IMR-90 (cell line): ENCODE measurements at regions not wholly inside any gene's neighbourhood (a gene's known extent, or its start where the extent isn't known, plus 50 kb on each side); places are given as distances from the start of the nearest gene placed in this dataset.

Experiments
- ATAC-seq: fragments of 200-7000 bp; cut with Tn5 transposase; 2 replicates; pipeline ENCODE4 v1.9.1; 2020; ENCODE audit warnings: low read depth, mild to moderate bottlenecking, moderate library complexity
- BruUV-seq: library from RNA; stranded (reverse); fragments of 400-500 nt; replicated peaks from 2 replicates; lab custom pipeline; 2021; lab: Mats Ljungman, UMichigan
- CTCF ChIA-PET: fragments of 300-600 bp; formaldehyde crosslinking; extraction: SDS; loops from one replicate; lab custom pipeline; 2021; ENCODE audit warnings: antibody characterized with exemption; lab: Yijun Ruan, JAX
- POLR2A ChIA-PET: fragments of 300-600 bp; sonication (Branson Sonifier 250); formaldehyde crosslinking; loops from one replicate; lab custom pipeline; 2022; ENCODE audit warnings: antibody characterized with exemption; ENCODE audit not compliant: unreplicated experiment; lab: Charles Lee
- DNase-seq: peaks from one replicate; pipeline ENCODE4 v3.0.0; 2013
- H2AFZ ChIP-seq: replicated peaks from 2 replicates; pipeline ENCODE3; 2013; ENCODE audit warnings: low read length, mild to moderate bottlenecking; ENCODE audit not compliant: poor library complexity
- H2AK5ac ChIP-seq: 2 replicates; pipeline ENCODE4 v1.6.1; 2013; ENCODE audit warnings: low read depth, low read length, inconsistent platforms
- H2AK9ac ChIP-seq: replicated peaks from 2 replicates; pipeline ENCODE3; 2013; ENCODE audit warnings: mild to moderate bottlenecking, low read depth, low read length, moderate library complexity; ENCODE audit not compliant: poor library complexity
- H2BK120ac ChIP-seq: 2 replicates; pipeline ENCODE4 v1.6.1; 2013; ENCODE audit warnings: low read depth, low read length, inconsistent platforms
- H2BK15ac ChIP-seq: 3 replicates; pipeline ENCODE4 v1.6.1; 2013; ENCODE audit warnings: low read depth, low read length, inconsistent platforms
- H2BK20ac ChIP-seq: 2 replicates; pipeline ENCODE4 v1.6.1; 2013; ENCODE audit warnings: low read depth, mild to moderate bottlenecking, inconsistent platforms, low read length, moderate library complexity
- H2BK5ac ChIP-seq: 2 replicates; pipeline ENCODE4 v1.6.1; 2013; ENCODE audit warnings: mild to moderate bottlenecking, low read depth, low read length, inconsistent platforms; ENCODE audit not compliant: poor library complexity, severe bottlenecking
- H3K14ac ChIP-seq: replicated peaks from 2 replicates; pipeline ENCODE4 v1.6.1; 2013; ENCODE audit warnings: low read depth, low read length, inconsistent platforms
- H3K18ac ChIP-seq: 2 replicates; pipeline ENCODE4 v1.6.1; 2013; ENCODE audit warnings: low read depth, low read length, control low read depth
- H3K23ac ChIP-seq: 2 replicates; pipeline ENCODE4 v1.6.1; 2013; ENCODE audit warnings: low read depth, low read length, inconsistent platforms
- H3K27ac ChIP-seq: 2 replicates; pipeline ENCODE4 v1.5.1; 2013; ENCODE audit warnings: mild to moderate bottlenecking, control low read depth, low read length; ENCODE audit not compliant: insufficient read depth
- H3K27me3 ChIP-seq: 2 replicates; pipeline ENCODE4 v1.6.1; 2013; ENCODE audit warnings: low read length; ENCODE audit not compliant: control insufficient read depth, insufficient read depth
- H3K36me3 ChIP-seq: 2 replicates; pipeline ENCODE4 v1.6.1; 2013; ENCODE audit warnings: low read length, mixed read lengths; ENCODE audit not compliant: control insufficient read depth, insufficient read depth
- H3K4ac ChIP-seq: 2 replicates; pipeline ENCODE4 v1.6.1; 2013; ENCODE audit warnings: low read depth, low read length, inconsistent platforms
- H3K4me1 ChIP-seq: 2 replicates; pipeline ENCODE4 v1.6.1; 2013; ENCODE audit warnings: low read length, mixed read lengths; ENCODE audit not compliant: control insufficient read depth, insufficient read depth
- H3K4me2 ChIP-seq: 2 replicates; pipeline ENCODE4 v1.6.1; 2013; ENCODE audit warnings: low read depth, mild to moderate bottlenecking, control low read depth, low read length, moderate library complexity
- H3K4me3 ChIP-seq: 2 replicates; pipeline ENCODE4 v1.5.1; 2013; ENCODE audit warnings: low read depth, mild to moderate bottlenecking, control low read depth, low read length, moderate library complexity; ENCODE audit not compliant: insufficient read depth
- H3K56ac ChIP-seq: 2 replicates; pipeline ENCODE4 v1.6.1; 2013; ENCODE audit warnings: low read length, inconsistent platforms; ENCODE audit not compliant: insufficient read depth; ENCODE audit errors: extremely low read depth
- H3K79me1 ChIP-seq, 2 experiments: 2 replicates each; pipeline ENCODE4 v1.6.1; 2013; ENCODE audit warnings: low read length in 2 of 2, inconsistent platforms in 1 of 2, low read depth in 1 of 2
- H3K9ac ChIP-seq: 2 replicates; pipeline ENCODE4 v1.6.1; 2013; ENCODE audit warnings: low read depth, low read length, control low read depth
- H3K9me1 ChIP-seq: 2 replicates; pipeline ENCODE4 v1.6.1; 2013; ENCODE audit warnings: low read length, inconsistent platforms; ENCODE audit not compliant: insufficient read depth
- H3K9me3 ChIP-seq: 2 replicates; pipeline ENCODE4 v1.6.1; 2013; ENCODE audit warnings: low read length; ENCODE audit not compliant: control insufficient read depth, insufficient read depth
- H4K20me1 ChIP-seq: 2 replicates; pipeline ENCODE4 v1.6.1; 2013; ENCODE audit warnings: low read length, inconsistent platforms; ENCODE audit not compliant: insufficient read depth
- H4K5ac ChIP-seq: 2 replicates; pipeline ENCODE4 v1.6.1; 2013; ENCODE audit warnings: mild to moderate bottlenecking, low read depth, low read length, control low read depth
- H4K8ac ChIP-seq, 2 experiments: 2 replicates each; pipeline ENCODE4 v1.6.1; 2013; ENCODE audit warnings: low read depth in 2 of 2, low read length in 2 of 2, control low read depth in 1 of 2, inconsistent platforms in 1 of 2
- H4K91ac ChIP-seq: 2 replicates; pipeline ENCODE4 v1.6.1; 2013; ENCODE audit warnings: low read depth, low read length, inconsistent platforms; ENCODE audit not compliant: insufficient read depth
- CEBPB ChIP-seq: IDR thresholded peaks from 2 replicates; pipeline ENCODE4 v1.6.1; 2012; ENCODE audit warnings: low read depth, low read length, improper control_type of control experiment
- CHD1 ChIP-seq: IDR thresholded peaks from 2 replicates; pipeline ENCODE4 v1.6.1; 2012; ENCODE audit warnings: low read depth, low read length, improper control_type of control experiment
- ELK1 ChIP-seq: fragments of 150-350 bp; IDR thresholded peaks from 2 replicates; pipeline ENCODE4 v1.6.1; 2016; ENCODE audit warnings: low read depth, mild to moderate bottlenecking, low read length, moderate library complexity, borderline replicate concordance
- MXI1 ChIP-seq: IDR thresholded peaks from 2 replicates; pipeline ENCODE4 v1.6.1; 2012; ENCODE audit warnings: low read depth, mild to moderate bottlenecking, low read length, moderate library complexity, borderline replicate concordance
- NFE2L2 ChIP-seq: fragments of 150-350 bp; IDR thresholded peaks from 2 replicates; pipeline ENCODE4 v1.6.1; 2016; ENCODE audit warnings: low read depth, mild to moderate bottlenecking, low read length
- POLR2A ChIP-seq: IDR thresholded peaks from 2 replicates; pipeline ENCODE4 v1.6.1; 2012; ENCODE audit warnings: mild to moderate bottlenecking, low read depth, low read length
- RAD21 ChIP-seq: IDR thresholded peaks from 2 replicates; pipeline ENCODE4 v1.6.1; 2012; ENCODE audit warnings: low read length, improper control_type of control experiment
- RFX5 ChIP-seq: IDR thresholded peaks from 2 replicates; pipeline ENCODE4 v1.8.0; 2012; ENCODE audit warnings: low read depth, mild to moderate bottlenecking, low read length, moderate library complexity
- WGBS, 2 experiments: methylation state at CpG; one replicate each; pipeline versions ENCODE4 v1.1.5 to v1.1.7; 2013; ENCODE audit warnings: missing lambda C conversion rate in 2 of 2; ENCODE audit not compliant: insufficient read length in 1 of 2; ENCODE audit errors: extremely low coverage in 2 of 2; 5-methylcytosine and 5-hydroxymethylcytosine counted together
- dilution Hi-C: fragments of 300-500 bp; cut with HindIII; formaldehyde crosslinking; loops from one replicate; pipeline ENCODE4 v1.14.3; 2018; ENCODE audit warnings: low sequenced_read_pairs; ENCODE audit not compliant: unreplicated experiment
- in situ Hi-C: fragments of 300-500 bp; cut with MboI; formaldehyde crosslinking; loops from 3 replicates; pipeline ENCODE4 v1.14.3; 2019; ENCODE audit warnings: low sequenced_read_pairs, inconsistent platforms, mixed read lengths
- intact Hi-C: fragments of 100-400 bp; cut with micrococcal nuclease; formaldehyde crosslinking; loops from 2 replicates; pipeline ENCODE4 v1.10.0; 2022
- TF ChIP-seq, protein P1 (sequence below): fragments of 150-350 bp; IDR thresholded peaks from 2 replicates; pipeline ENCODE4 v1.6.1; 2017; ENCODE audit warnings: mild to moderate bottlenecking, antibody characterized with exemption, low read length, low read depth

DNA sequence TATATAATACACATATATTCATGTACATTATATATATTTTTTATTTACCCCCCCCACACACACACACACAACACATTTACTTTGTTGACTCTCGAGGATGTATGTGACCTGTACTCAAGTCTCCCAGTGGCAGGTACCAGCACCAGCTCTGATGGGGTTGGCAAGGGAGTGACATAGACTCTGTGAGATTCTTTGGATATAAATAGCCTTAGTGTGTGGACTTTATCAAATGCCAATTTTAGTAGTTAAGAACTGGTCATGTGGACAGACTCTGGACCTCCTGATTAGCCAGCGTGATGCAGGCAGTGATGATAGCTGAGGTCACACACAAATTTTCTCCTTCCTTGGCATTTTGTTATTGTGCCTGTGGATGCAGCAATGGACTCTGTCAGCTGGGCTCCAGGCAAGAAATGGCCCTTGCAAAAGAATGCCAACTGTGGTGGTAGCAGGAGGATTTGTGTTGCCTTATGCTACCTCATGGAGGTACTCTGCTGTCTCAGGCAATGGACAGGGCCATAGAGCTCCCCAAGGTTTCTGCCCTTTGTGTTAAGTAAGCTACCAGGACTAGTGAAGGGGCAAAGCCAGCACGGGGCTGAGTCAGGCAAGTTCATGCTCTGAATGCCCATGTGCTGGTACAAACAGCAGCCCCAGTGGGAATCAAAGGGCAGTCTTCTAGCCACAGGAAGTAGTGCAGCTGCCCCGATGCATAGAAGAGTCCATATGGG lies 224.6 kb upstream of the ZWINT start:
- dilution Hi-C loops (no loop called here), intact Hi-C loops (no loop called here), in situ Hi-C loops (no loop called here)
- H3K4me3 ChIP-seq, result no peak overlapping the region
- no peak overlapping the region for H3K27ac ChIP-seq
- ATAC-seq, result no peak
- H3K79me1 ChIP-seq, result no peaks in the 10 kb centered on the region
- H3K4me2 ChIP-seq, result no peak overlapping the region
- H4K5ac ChIP-seq, result no peak overlapping the region
- no peak for TF ChIP-seq POLR2A
- no peak for TF ChIP-seq RAD21
- TF ChIP-seq ELK1, result no peak
- TF ChIP-seq, protein P1, sequence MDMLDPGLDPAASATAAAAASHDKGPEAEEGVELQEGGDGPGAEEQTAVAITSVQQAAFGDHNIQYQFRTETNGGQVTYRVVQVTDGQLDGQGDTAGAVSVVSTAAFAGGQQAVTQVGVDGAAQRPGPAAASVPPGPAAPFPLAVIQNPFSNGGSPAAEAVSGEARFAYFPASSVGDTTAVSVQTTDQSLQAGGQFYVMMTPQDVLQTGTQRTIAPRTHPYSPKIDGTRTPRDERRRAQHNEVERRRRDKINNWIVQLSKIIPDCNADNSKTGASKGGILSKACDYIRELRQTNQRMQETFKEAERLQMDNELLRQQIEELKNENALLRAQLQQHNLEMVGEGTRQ, result no peak
- TF ChIP-seq NFE2L2, result no peak
- no peak for TF ChIP-seq MXI1
- no peak for TF ChIP-seq CEBPB
- no peak for TF ChIP-seq CHD1
- TF ChIP-seq RFX5, result no peak
- ChIA-PET POLR2A (no interaction called here), CTCF (no interaction called here)
- no peak overlapping the region for H3K56ac ChIP-seq
- H3K9me1 ChIP-seq, result no peaks in the 10 kb centered on the region
- no peaks in the 10 kb centered on the region for H3K4me1 ChIP-seq
- H3K18ac ChIP-seq, result no peak overlapping the region
- no peak overlapping the region for H2AFZ ChIP-seq
- no peak overlapping the region for H3K4ac ChIP-seq
- no peak overlapping the region for H2BK120ac ChIP-seq
- H2BK15ac ChIP-seq, result no peak overlapping the region
- H3K9ac ChIP-seq, result no peak overlapping the region
- no peak overlapping the region for H2AK5ac ChIP-seq
- no peak for DNase-seq
- no peak overlapping the region for H4K91ac ChIP-seq
- no TSS peak for BruUV-seq
- no peak overlapping the region for H2BK5ac ChIP-seq
- H2AK9ac ChIP-seq, result no peak overlapping the region
- H3K23ac ChIP-seq, result no peak overlapping the region
- no peaks in the 10 kb centered on the region for H3K36me3 ChIP-seq
- H4K8ac ChIP-seq, result no peak overlapping the region
- H3K14ac ChIP-seq, result no peak overlapping the region
- WGBS, 2 experiments, result 0% methylated on average over 1 of the region's 4 CpGs; no CpG with 5 or more reads in 1 of the 2 experiments
- H2BK20ac ChIP-seq, result no peak overlapping the region
- H3K27me3 ChIP-seq, result no peaks in the 10 kb centered on the region
- peaks cover 8% of the 10 kb centered on the region; the same call in 1 of the 2 replicates for H3K9me3 ChIP-seq
- no peaks in the 10 kb centered on the region for H4K20me1 ChIP-seq
